H1 (cell line): ENCODE measurements at regions not wholly inside any gene's neighbourhood (a gene's known extent, or its start where the extent isn't known, plus 50 kb on each side); places are given as distances from the start of the nearest gene placed in this dataset.

ENCODE experiments used
- CTCF ChIA-PET: fragments of 300-600 bp; sonication (Branson Sonifier 250); formaldehyde crosslinking; loops from one replicate; lab custom pipeline; 2021; ENCODE audit not compliant: partially characterized antibody; lab: Charles Lee
- POLR2A ChIA-PET: fragments of 300-600 bp; sonication (Branson Sonifier 250); formaldehyde crosslinking; loops from one replicate; lab custom pipeline; 2021; ENCODE audit warnings: inconsistent platforms; ENCODE audit not compliant: partially characterized antibody; lab: Charles Lee
- DNase-seq, 2 experiments: peaks; one replicate each; pipeline versions ENCODE4 v3.0.0 to v3.0.0-alpha.2; 2010 to 2022; ENCODE audit warnings: low spot score in 2 of 2, low read depth in 1 of 2, mixed read lengths in 1 of 2
- FAIRE-seq: peaks from 2 replicates; lab custom pipeline; 2011; peaks lifted over from hg19 to GRCh38; lab: Jason Lieb, UNC
- H2AFZ ChIP-seq: 2 replicates; pipeline ENCODE4 v1.8.1; 2012; ENCODE audit warnings: low read length, inconsistent platforms
- H2AK5ac ChIP-seq: 2 replicates; pipeline ENCODE4 v1.6.1; 2013; ENCODE audit warnings: low read depth, low read length
- H2BK120ac ChIP-seq: replicated peaks from 2 replicates; pipeline ENCODE3; 2013; ENCODE audit warnings: low read depth, low read length, inconsistent platforms
- H2BK12ac ChIP-seq: 2 replicates; pipeline ENCODE4 v1.6.1; 2013; ENCODE audit warnings: low read depth, low read length
- H2BK15ac ChIP-seq: 2 replicates; pipeline ENCODE4 v1.6.1; 2013; ENCODE audit warnings: low read length
- H2BK20ac ChIP-seq: 2 replicates; pipeline ENCODE4 v1.6.1; 2013; ENCODE audit warnings: low read length
- H2BK5ac ChIP-seq: 2 replicates; pipeline ENCODE4 v1.6.1; 2013; ENCODE audit warnings: low read depth, low read length
- H3K14ac ChIP-seq: 2 replicates; pipeline ENCODE4 v1.6.1; 2013; ENCODE audit warnings: inconsistent platforms; ENCODE audit not compliant: insufficient read length
- H3K18ac ChIP-seq: 2 replicates; pipeline ENCODE4 v1.6.1; 2013; ENCODE audit warnings: low read length; ENCODE audit errors: extremely low read depth
- H3K23ac ChIP-seq: 2 replicates; pipeline ENCODE4 v1.6.1; 2013; ENCODE audit warnings: inconsistent platforms; ENCODE audit not compliant: insufficient read length
- H3K23me2 ChIP-seq: 2 replicates; pipeline ENCODE4 v1.6.1; 2013; ENCODE audit warnings: low read depth, low read length
- H3K27ac ChIP-seq: 2 replicates; pipeline ENCODE4 v1.6.1; 2011; ENCODE audit warnings: low read depth, low read length, inconsistent platforms
- H3K27me3 ChIP-seq, 4 experiments: replicated peaks in 1 of 4; 1 replicate in 1 of 4; 2 replicates in 3 of 4; pipeline versions ENCODE4 v1.6.1 to v1.8.1; 2011 to 2013; ENCODE audit warnings: low read length in 3 of 4, mild to moderate bottlenecking in 3 of 4, inconsistent platforms in 2 of 4, mixed read lengths in 2 of 4, moderate library complexity in 1 of 4; ENCODE audit not compliant: control insufficient read depth in 3 of 4, insufficient read depth in 3 of 4; ENCODE audit errors: extremely low read depth in 1 of 4
- H3K36me3 ChIP-seq, 4 experiments: 2 replicates each; pipeline versions ENCODE4 v1.6.1 to v1.8.1; 2011 to 2013; ENCODE audit warnings: mild to moderate bottlenecking in 4 of 4, low read length in 3 of 4, moderate library complexity in 2 of 4, control low read depth in 1 of 4, inconsistent platforms in 1 of 4; ENCODE audit not compliant: insufficient read depth in 4 of 4, control insufficient read depth in 2 of 4
- H3K4ac ChIP-seq: replicated peaks from 2 replicates; pipeline ENCODE3; 2013; ENCODE audit warnings: low read length, low read depth, mixed read lengths, inconsistent platforms; ENCODE audit not compliant: insufficient read length
- H3K4me1 ChIP-seq, 4 experiments: replicated peaks in 1 of 4; 1 replicate in 1 of 4; 2 replicates in 3 of 4; pipeline versions ENCODE4 v1.6.1 to v1.8.1; 2011 to 2013; ENCODE audit warnings: low read length in 3 of 4, inconsistent platforms in 2 of 4, mixed read lengths in 1 of 4; ENCODE audit not compliant: insufficient read depth in 4 of 4, control insufficient read depth in 3 of 4
- H3K4me2 ChIP-seq, 2 experiments: 2 replicates each; pipeline versions ENCODE4 v1.6.1 to v1.8.1; 2011 to 2013; ENCODE audit warnings: low read depth in 2 of 2, low read length in 2 of 2, control low read depth in 1 of 2, inconsistent platforms in 1 of 2, mild to moderate bottlenecking in 1 of 2; ENCODE audit not compliant: insufficient read depth in 1 of 2
- H3K4me3 ChIP-seq, 4 experiments: fragments of 200-600, 300-600 bp in 1 of 4; sonication (generic), shearing (Covaris generic), sonication (Bioruptor Twin) in 1 of 4; 2 replicates each; pipeline versions ENCODE4 v1.5.1 to v1.8.1; 2011 to 2016; ENCODE audit warnings: low read length in 4 of 4, low read depth in 3 of 4, control low read depth in 2 of 4, inconsistent platforms in 2 of 4, mild to moderate bottlenecking in 2 of 4, mixed read lengths in 1 of 4, moderate library complexity in 1 of 4; ENCODE audit not compliant: insufficient read depth in 2 of 4; ENCODE audit errors: extremely low read depth in 1 of 4
- H3K56ac ChIP-seq: replicated peaks from 2 replicates; pipeline ENCODE3; 2013; ENCODE audit warnings: low read depth, mild to moderate bottlenecking, mixed read lengths, low read length, inconsistent platforms; ENCODE audit not compliant: insufficient read length
- H3K79me1 ChIP-seq: 2 replicates; pipeline ENCODE4 v1.6.1; 2013; ENCODE audit warnings: low read depth, low read length, control low read depth
- H3K79me2 ChIP-seq, 2 experiments: 2 replicates each; pipeline versions ENCODE4 v1.6.1 to v1.8.1; 2012 to 2013; ENCODE audit warnings: low read length in 2 of 2, mild to moderate bottlenecking in 2 of 2, inconsistent platforms in 1 of 2; ENCODE audit not compliant: insufficient read depth in 2 of 2, control insufficient read depth in 1 of 2
- H3K9ac ChIP-seq, 4 experiments: replicated peaks in 1 of 4; 1 replicate in 1 of 4; 2 replicates in 3 of 4; pipeline versions ENCODE4 v1.6.1 to v1.8.1; 2011 to 2013; ENCODE audit warnings: low read depth in 3 of 4, low read length in 3 of 4, control low read depth in 2 of 4, mild to moderate bottlenecking in 2 of 4, moderate library complexity in 2 of 4, inconsistent platforms in 1 of 4; ENCODE audit errors: extremely low read depth in 1 of 4
- H3K9me3 ChIP-seq, 2 experiments: 2 replicates each; pipeline versions ENCODE4 v1.6.1 to v1.8.1; 2012 to 2013; ENCODE audit warnings: mild to moderate bottlenecking in 2 of 2, moderate library complexity in 2 of 2, control low read depth in 1 of 2, inconsistent platforms in 1 of 2, low read depth in 1 of 2, low read length in 1 of 2, mixed read lengths in 1 of 2; ENCODE audit not compliant: insufficient read depth in 2 of 2
- H4K20me1 ChIP-seq, 2 experiments: replicated peaks in 1 of 2; 2 replicates each; pipeline versions ENCODE3 to v1.8.1; 2011 to 2013; ENCODE audit warnings: inconsistent platforms in 2 of 2, low read length in 2 of 2, mild to moderate bottlenecking in 1 of 2; ENCODE audit not compliant: insufficient read depth in 2 of 2, control insufficient read depth in 1 of 2
- H4K5ac ChIP-seq: 2 replicates; pipeline ENCODE4 v1.6.1; 2013; ENCODE audit warnings: low read length, low read depth, mixed read lengths, inconsistent platforms; ENCODE audit not compliant: insufficient read length
- H4K8ac ChIP-seq: 2 replicates; pipeline ENCODE4 v1.8.0; 2013; ENCODE audit warnings: mild to moderate bottlenecking, moderate library complexity, low read length, inconsistent platforms; ENCODE audit not compliant: insufficient read depth; ENCODE audit errors: extremely low read depth
- H4K91ac ChIP-seq: replicated peaks from 2 replicates; pipeline ENCODE3; 2013; ENCODE audit warnings: low read length, mixed read lengths, inconsistent platforms; ENCODE audit not compliant: insufficient read length
- CEBPB ChIP-seq: IDR thresholded peaks from 2 replicates; pipeline ENCODE4 v1.6.1; 2012; ENCODE audit warnings: low read depth, low read length
- CREB1 ChIP-seq: IDR thresholded peaks from 2 replicates; pipeline ENCODE4 v1.6.1; 2012; ENCODE audit warnings: inconsistent platforms
- NANOG ChIP-seq: IDR thresholded peaks from 2 replicates; pipeline ENCODE4 v1.6.1; 2011; ENCODE audit warnings: low read length, low read depth, mild to moderate bottlenecking, inconsistent platforms; ENCODE audit not compliant: insufficient read depth, poor library complexity, severe bottlenecking
- RBBP5 ChIP-seq: IDR thresholded peaks from 2 replicates; pipeline ENCODE4 v1.7.1; 2012; ENCODE audit warnings: low read depth, mild to moderate bottlenecking, inconsistent platforms, low read length, moderate library complexity, borderline replicate concordance
- SP4 ChIP-seq: IDR thresholded peaks from 2 replicates; pipeline ENCODE4 v1.6.1; 2012; ENCODE audit warnings: low read length, inconsistent platforms
- ZNF274 ChIP-seq: IDR thresholded peaks from 2 replicates; pipeline ENCODE4 v1.7.0; 2012; ENCODE audit warnings: low read length, borderline replicate concordance; ENCODE audit errors: extremely low read depth
- WGBS, 2 experiments: shearing (Covaris generic) in 1 of 2; methylation state at CpG; one replicate each; pipeline versions ENCODE4 v1.1.6 to v1.1.7; 2013 to 2015; ENCODE audit warnings: low lambda C conversion rate in 2 of 2, mixed read lengths in 2 of 2, inconsistent platforms in 1 of 2, low coverage in 1 of 2, missing lambda C conversion rate in 1 of 2; ENCODE audit not compliant: insufficient replicate concordance in 2 of 2, insufficient coverage in 1 of 2, insufficient read length in 1 of 2; ENCODE audit errors: extremely low coverage in 1 of 2, missing lambda C conversion rate in 1 of 2; 5-methylcytosine and 5-hydroxymethylcytosine counted together

DNA sequence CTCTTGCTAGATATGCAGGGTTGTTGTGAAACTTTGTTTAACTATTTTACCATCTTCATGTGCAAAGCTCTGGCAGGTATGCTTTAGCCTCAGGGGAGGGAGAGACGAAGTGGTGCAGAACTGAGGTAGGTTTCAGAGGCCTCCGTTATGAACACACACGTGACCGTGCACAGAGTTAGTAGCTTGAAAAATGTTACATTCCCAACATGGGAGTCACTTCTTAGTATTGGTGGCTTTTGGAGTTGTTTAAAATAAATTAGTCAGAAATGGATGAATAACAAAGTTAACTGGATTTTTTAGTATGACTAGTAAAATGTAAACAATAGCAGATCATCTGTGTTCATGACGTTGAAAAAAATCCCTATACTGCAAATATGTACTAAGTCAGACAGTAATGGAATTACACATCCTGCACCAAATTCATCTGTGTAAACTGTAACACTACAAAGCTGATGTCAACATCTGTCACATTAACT lies 279.6 kb downstream of the KLF13 start:
- H3K23me2 ChIP-seq, result no peaks in the 10 kb centered on the region
- no peak overlapping the region for H2AK5ac ChIP-seq
- no peak overlapping the region for H2BK5ac ChIP-seq
- H3K4ac ChIP-seq, result no peak overlapping the region
- H4K91ac ChIP-seq, result no peak overlapping the region
- no peak overlapping the region for H3K4me2 ChIP-seq
- no peak overlapping the region for H3K18ac ChIP-seq
- no peak overlapping the region for H2BK20ac ChIP-seq
- H2BK15ac ChIP-seq, result no peak overlapping the region
- no peak overlapping the region for H3K56ac ChIP-seq
- H3K27me3 ChIP-seq, result no peaks in the 10 kb centered on the region
- H2BK120ac ChIP-seq, result no peak overlapping the region
- ChIA-PET POLR2A (no interaction called here), CTCF (interaction anchor here (0.7 to 2.0 kb wide), 15 partner anchors 9 to 372 kb away, joined by 3 to 9 read pairs (median 3); no protein-coding TSS in a partner anchor)
- FAIRE-seq (no peak), DNase-seq (no peak)
- no peak overlapping the region for H3K23ac ChIP-seq
- H3K79me1 ChIP-seq, result no peaks in the 10 kb centered on the region
- no peak overlapping the region for H3K9ac ChIP-seq
- no peak overlapping the region for H2BK12ac ChIP-seq
- 89% methylated on average over 5 of the region's 5 CpGs; no CpG with 5 or more reads in 1 of the 2 experiments for WGBS, 2 experiments
- no peak overlapping the region for H3K14ac ChIP-seq
- H3K27ac ChIP-seq, result no peak overlapping the region
- no peaks in the 10 kb centered on the region; a peak in 1 of 4 replicates for H3K9me3 ChIP-seq
- no peak overlapping the region for H4K5ac ChIP-seq
- H3K4me3 ChIP-seq, result no peak overlapping the region
- TF ChIP-seq CREB1 (no peak), CEBPB (no peak), SP4 (no peak), RBBP5 (no peak), ZNF274 (no peak), NANOG (no peak)
- TF ChIP-seq, all 59 proteins: peak for 0
- Histone ChIP-seq H4K20me1 (no peaks in the 10 kb centered on the region), H3K36me3 (no peaks in the 10 kb centered on the region), H3K79me2 (no peaks in the 10 kb centered on the region), H3K4me1 (peaks cover 0 to 4% (median 3%) of the 10 kb centered on the region in 4 experiments; a peak in 4 of 7 replicates), H2AFZ (no peak overlapping the region), H4K8ac (no peak overlapping the region)
